ENCODE measurements at regions not wholly inside any gene's neighbourhood (a gene's known extent, or its start where the extent isn't known, plus 50 kb on each side); places are given as distances from the start of the nearest gene placed in this dataset.

DNA sequence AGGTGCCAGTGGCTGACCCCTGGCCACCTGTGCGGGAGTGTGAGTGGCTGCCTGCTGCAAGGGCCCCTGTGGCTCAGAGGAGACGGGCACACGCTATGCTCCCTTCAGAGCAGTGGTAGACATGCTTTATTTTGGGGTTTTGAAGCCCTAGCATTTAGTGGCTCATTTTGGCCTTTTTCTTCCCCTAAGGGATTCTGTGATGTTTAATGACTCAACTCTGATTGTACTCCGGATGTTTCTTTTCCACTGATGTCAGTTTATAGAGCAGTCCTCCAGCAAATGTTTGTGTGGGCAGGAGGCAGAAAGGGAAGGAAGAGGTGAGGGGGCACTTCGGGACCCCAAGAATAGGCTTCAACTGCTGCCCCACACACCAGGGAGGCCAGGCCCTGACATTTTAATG is 288.9 kb upstream of the C2CD4B start:
- TF ChIP-seq, protein P1, sequence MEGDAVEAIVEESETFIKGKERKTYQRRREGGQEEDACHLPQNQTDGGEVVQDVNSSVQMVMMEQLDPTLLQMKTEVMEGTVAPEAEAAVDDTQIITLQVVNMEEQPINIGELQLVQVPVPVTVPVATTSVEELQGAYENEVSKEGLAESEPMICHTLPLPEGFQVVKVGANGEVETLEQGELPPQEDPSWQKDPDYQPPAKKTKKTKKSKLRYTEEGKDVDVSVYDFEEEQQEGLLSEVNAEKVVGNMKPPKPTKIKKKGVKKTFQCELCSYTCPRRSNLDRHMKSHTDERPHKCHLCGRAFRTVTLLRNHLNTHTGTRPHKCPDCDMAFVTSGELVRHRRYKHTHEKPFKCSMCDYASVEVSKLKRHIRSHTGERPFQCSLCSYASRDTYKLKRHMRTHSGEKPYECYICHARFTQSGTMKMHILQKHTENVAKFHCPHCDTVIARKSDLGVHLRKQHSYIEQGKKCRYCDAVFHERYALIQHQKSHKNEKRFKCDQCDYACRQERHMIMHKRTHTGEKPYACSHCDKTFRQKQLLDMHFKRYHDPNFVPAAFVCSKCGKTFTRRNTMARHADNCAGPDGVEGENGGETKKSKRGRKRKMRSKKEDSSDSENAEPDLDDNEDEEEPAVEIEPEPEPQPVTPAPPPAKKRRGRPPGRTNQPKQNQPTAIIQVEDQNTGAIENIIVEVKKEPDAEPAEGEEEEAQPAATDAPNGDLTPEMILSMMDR (IDR thresholded peaks at IDR 0.05) = no peak
- no peak for TF ChIP-seq POLR2AphosphoS5 (IDR thresholded peaks at IDR 0.05; ENCODE audit: insufficient read depth in 1 of 2, low read depth in 1 of 2)
- TF ChIP-seq POLR2A (IDR thresholded peaks at IDR 0.05) = no peak
